KBM-7 (cell line): ENCODE measurements at regions not wholly inside any gene's neighbourhood (a gene's known extent, or its start where the extent isn't known, plus 50 kb on each side); places are given as distances from the start of the nearest gene placed in this dataset.

Experiments
- DNase-seq: peaks from one replicate; pipeline ENCODE4 v3.0.0-alpha.2; 2015
- in situ Hi-C: fragments of 300-500 bp; cut with MboI; formaldehyde crosslinking; loops from 2 replicates; pipeline ENCODE4 v1.14.3; 2020; ENCODE audit warnings: low sequenced_read_pairs, low pct_unique_long_range_greater_than_20kb, mixed read lengths

- in situ Hi-C loops: no loop called here
These were observed 995.3 kb downstream of the TBC1D22A start for GRCh38 chr22:47757741-47758140.

GRCh38 chr22:47750086-47750485, 987.6 kb downstream of the TBC1D22A start:
- DNase-seq: no peak
- in situ Hi-C loops: no loop called here

More at GRCh38 chr22:47757741-47758140, 995.3 kb downstream of the TBC1D22A start:
- no peak for DNase-seq

GRCh38 chr22:47748957-47749356, 986.5 kb downstream of the TBC1D22A start:
- in situ Hi-C loops: no loop called here
- no peak for DNase-seq

GRCh38 chr22:47748271-47748670, 985.8 kb downstream of the TBC1D22A start:
- no peak for DNase-seq
- in situ Hi-C loops: no loop called here

GRCh38 chr22:47740109-47740805, 977.8 kb downstream of the TBC1D22A start:
- in situ Hi-C loops: no loop called here
- DNase-seq: no peak

GRCh38 chr22:47739291-47740015, 977.0 kb downstream of the TBC1D22A start:
- no peak for DNase-seq
- in situ Hi-C loops: no loop called here

GRCh38 chr22:47738472-47739013, 976.1 kb downstream of the TBC1D22A start:
- DNase-seq: no peak
- in situ Hi-C loops: no loop called here

GRCh38 chr22:47736186-47737034, 974.0 kb downstream of the TBC1D22A start:
- in situ Hi-C loops: no loop called here
- DNase-seq: no peak

GRCh38 chr22:47734511-47734910, 972.1 kb downstream of the TBC1D22A start:
- in situ Hi-C loops: no loop called here
- no peak for DNase-seq

- no peak for DNase-seq
- in situ Hi-C loops: no loop called here
These were observed 965.2 kb downstream of the TBC1D22A start for GRCh38 chr22:47727641-47728040.

- no peak for DNase-seq
- in situ Hi-C loops: no loop called here
These were observed 962.3 kb downstream of the TBC1D22A start for GRCh38 chr22:47724751-47725150.

- in situ Hi-C loops: no loop called here
- DNase-seq: no peak
These were observed 961.6 kb downstream of the TBC1D22A start for GRCh38 chr22:47724030-47724429.

GRCh38 chr22:47718337-47718736, 955.9 kb downstream of the TBC1D22A start:
- DNase-seq: no peak
- in situ Hi-C loops: no loop called here

- in situ Hi-C loops: no loop called here
These were observed 954.6 kb downstream of the TBC1D22A start for GRCh38 chr22:47716890-47717615.

GRCh38 chr22:47715866-47716578, 953.6 kb downstream of the TBC1D22A start:
- in situ Hi-C loops: no loop called here
- DNase-seq: no peak

More at GRCh38 chr22:47716890-47717615, 954.6 kb downstream of the TBC1D22A start:
- no peak for DNase-seq

GRCh38 chr22:47713941-47714340, 951.5 kb downstream of the TBC1D22A start:
- DNase-seq: no peak
- in situ Hi-C loops: no loop called here

- in situ Hi-C loops: no loop called here
These were observed 947.7 kb downstream of the TBC1D22A start for GRCh38 chr22:47710135-47710534.

GRCh38 chr22:47705350-47705749, 942.9 kb downstream of the TBC1D22A start:
- in situ Hi-C loops: no loop called here
- DNase-seq: no peak

More at GRCh38 chr22:47710135-47710534, 947.7 kb downstream of the TBC1D22A start:
- DNase-seq: no peak
